Neural progenitor cell (in vitro differentiated cells): ENCODE measurements at regions not wholly inside any gene's neighbourhood (a gene's known extent, or its start where the extent isn't known, plus 50 kb on each side); places are given as distances from the start of the nearest gene placed in this dataset.

Experiments used
- DNase-seq: peaks from one replicate; pipeline ENCODE4 v3.0.0-alpha.2; 2016; ENCODE audit warnings: low spot score
- H2AFZ ChIP-seq: fragments of 200-600 bp; sonication (generic); replicated peaks from 2 replicates; pipeline ENCODE4 v1.6.1; 2016; ENCODE audit warnings: antibody characterized with exemption
- H3F3A ChIP-seq: fragments of 200-600 bp; sonication (generic); 2 replicates; pipeline ENCODE4 v1.6.1; 2016; ENCODE audit warnings: antibody characterized with exemption, low read depth
- H3K27ac ChIP-seq: fragments of 200-600 bp; sonication (generic); 2 replicates; pipeline ENCODE4 v1.5.1; 2016; ENCODE audit warnings: mild to moderate bottlenecking
- H3K27me3 ChIP-seq: fragments of 200-600 bp; sonication (generic); 2 replicates; pipeline ENCODE4 v1.6.1; 2016; ENCODE audit warnings: mild to moderate bottlenecking, moderate library complexity
- H3K36me3 ChIP-seq: fragments of 200-600 bp; sonication (generic); 2 replicates; pipeline ENCODE4 v1.5.1; 2016
- H3K4me1 ChIP-seq: fragments of 200-600 bp; sonication (generic); 2 replicates; pipeline ENCODE4 v1.6.1; 2016; ENCODE audit warnings: mixed run types
- H3K4me2 ChIP-seq: fragments of 200-600 bp; sonication (generic); 2 replicates; pipeline ENCODE4 v1.6.1; 2016
- H3K4me3 ChIP-seq: fragments of 200-600 bp; sonication (generic); 2 replicates; pipeline ENCODE4 v1.5.1; 2016
- H3K79me2 ChIP-seq: fragments of 200-600 bp; sonication (generic); 2 replicates; pipeline ENCODE4 v1.6.1; 2016; ENCODE audit warnings: low read depth
- H3K9ac ChIP-seq: fragments of 200-600 bp; sonication (generic); 2 replicates; pipeline ENCODE4 v1.6.1; 2016
- H3K9me3 ChIP-seq: fragments of 200-600 bp; sonication (generic); 2 replicates; pipeline ENCODE4 v1.5.1; 2016; ENCODE audit warnings: low read depth
- H4K20me1 ChIP-seq: fragments of 200-600 bp; sonication (generic); 2 replicates; pipeline ENCODE4 v1.6.1; 2016; ENCODE audit warnings: low read depth
- H3K27ac Mint-ChIP-seq: 3 replicates; pipeline ENCODE4 v1.8.0; 2021; ENCODE audit warnings: mixed read lengths
- H3K27me3 Mint-ChIP-seq: 2 replicates; pipeline ENCODE4 v1.8.0; 2022; ENCODE audit warnings: low read depth, mild to moderate bottlenecking, inconsistent platforms, moderate library complexity, mixed read lengths; ENCODE audit not compliant: insufficient read depth
- H3K36me3 Mint-ChIP-seq: 3 replicates; pipeline ENCODE4 v1.8.0; 2021; ENCODE audit warnings: mixed read lengths
- H3K4me1 Mint-ChIP-seq: 3 replicates; pipeline ENCODE4 v1.8.0; 2021; ENCODE audit warnings: mixed read lengths
- H3K4me3 Mint-ChIP-seq: 3 replicates; pipeline ENCODE4 v1.8.0; 2021; ENCODE audit warnings: mild to moderate bottlenecking, moderate library complexity, mixed read lengths
- H3K9me3 Mint-ChIP-seq: 3 replicates; pipeline ENCODE4 v1.8.0; 2020; ENCODE audit warnings: mixed read lengths
- EZH2 ChIP-seq: fragments of 200-600 bp; sonication (generic); IDR thresholded peaks from 2 replicates; pipeline ENCODE4 v1.6.1; 2017; ENCODE audit warnings: antibody characterized with exemption, mild to moderate bottlenecking, moderate library complexity
- EZH2phosphoT487 ChIP-seq: fragments of 200-600 bp; sonication (generic); IDR thresholded peaks from 2 replicates; pipeline ENCODE4 v1.6.1; 2017; ENCODE audit warnings: antibody characterized with exemption
- TF ChIP-seq, protein P1 (sequence below): fragments of 200-600 bp; sonication (generic); IDR thresholded peaks from 2 replicates; pipeline ENCODE4 v1.5.1; 2017; ENCODE audit warnings: antibody characterized with exemption, mild to moderate bottlenecking

DNA sequence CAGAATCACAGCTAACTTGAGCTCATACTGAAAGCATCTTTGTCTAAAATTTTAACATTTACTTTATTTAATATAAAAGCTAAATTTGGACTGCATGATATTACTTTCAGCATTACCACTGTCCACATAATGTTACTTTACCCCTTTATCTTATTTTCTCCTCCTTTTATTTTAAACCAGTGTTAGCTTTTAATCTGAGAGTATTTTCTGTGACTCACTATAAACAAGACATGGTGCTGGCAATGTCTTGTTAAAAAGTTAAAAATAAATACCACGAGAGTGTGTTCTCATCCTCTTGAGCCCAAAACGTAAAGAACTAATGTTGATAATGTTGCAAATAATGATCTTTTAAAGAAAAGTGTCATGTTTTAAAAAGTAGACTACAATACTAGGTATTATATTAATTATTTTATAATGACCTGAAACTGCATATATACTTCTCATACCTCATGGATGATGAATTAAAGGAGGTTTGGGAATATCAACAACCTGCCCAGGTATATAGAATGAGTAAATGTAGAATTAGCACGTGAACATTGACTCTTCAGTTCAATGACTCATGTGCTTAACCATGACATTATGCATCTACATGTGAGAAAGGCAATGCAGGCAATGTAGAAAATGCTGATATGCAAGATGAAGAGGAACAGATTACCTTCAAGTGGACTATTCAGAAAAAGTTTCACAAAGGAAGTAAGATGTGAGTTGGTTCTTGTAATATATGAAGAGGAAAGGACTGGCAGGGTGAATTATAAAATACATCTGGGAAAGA is 454.1 kb upstream of the ADGRL3 start:
- H3K79me2 ChIP-seq: no peaks in the 10 kb centered on the region

DNA sequence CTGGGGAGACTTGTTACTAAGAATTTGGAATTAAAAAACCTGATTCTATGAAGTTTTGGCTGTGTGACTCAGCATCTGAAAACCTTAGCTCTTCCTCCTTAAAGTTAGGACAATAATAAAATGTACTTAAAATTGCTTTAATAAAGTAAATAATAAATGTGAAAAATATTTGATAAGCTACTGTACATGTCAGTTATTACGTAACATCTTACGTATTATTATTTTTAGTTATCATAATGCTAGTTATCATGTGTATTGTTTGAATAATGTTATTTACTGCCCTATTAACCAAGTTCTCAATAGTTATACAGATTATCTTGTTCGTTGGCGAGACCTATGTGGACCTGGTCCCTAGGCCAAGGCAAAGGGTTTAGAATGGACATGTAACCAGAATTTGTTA is 449.2 kb upstream of the ADGRL3 start:
- TF ChIP-seq EZH2 (no peak), EZH2phosphoT487 (no peak)
- TF ChIP-seq, protein P1, sequence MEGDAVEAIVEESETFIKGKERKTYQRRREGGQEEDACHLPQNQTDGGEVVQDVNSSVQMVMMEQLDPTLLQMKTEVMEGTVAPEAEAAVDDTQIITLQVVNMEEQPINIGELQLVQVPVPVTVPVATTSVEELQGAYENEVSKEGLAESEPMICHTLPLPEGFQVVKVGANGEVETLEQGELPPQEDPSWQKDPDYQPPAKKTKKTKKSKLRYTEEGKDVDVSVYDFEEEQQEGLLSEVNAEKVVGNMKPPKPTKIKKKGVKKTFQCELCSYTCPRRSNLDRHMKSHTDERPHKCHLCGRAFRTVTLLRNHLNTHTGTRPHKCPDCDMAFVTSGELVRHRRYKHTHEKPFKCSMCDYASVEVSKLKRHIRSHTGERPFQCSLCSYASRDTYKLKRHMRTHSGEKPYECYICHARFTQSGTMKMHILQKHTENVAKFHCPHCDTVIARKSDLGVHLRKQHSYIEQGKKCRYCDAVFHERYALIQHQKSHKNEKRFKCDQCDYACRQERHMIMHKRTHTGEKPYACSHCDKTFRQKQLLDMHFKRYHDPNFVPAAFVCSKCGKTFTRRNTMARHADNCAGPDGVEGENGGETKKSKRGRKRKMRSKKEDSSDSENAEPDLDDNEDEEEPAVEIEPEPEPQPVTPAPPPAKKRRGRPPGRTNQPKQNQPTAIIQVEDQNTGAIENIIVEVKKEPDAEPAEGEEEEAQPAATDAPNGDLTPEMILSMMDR: no peak
- Histone ChIP-seq H3K4me3 (no peak overlapping the region), H3K36me3 (no peaks in the 10 kb centered on the region), H3K27ac (no peak overlapping the region), H3K79me2 (no peaks in the 10 kb centered on the region), H3K9me3 (no peaks in the 10 kb centered on the region), H3K4me1 (no peaks in the 10 kb centered on the region), H4K20me1 (no peaks in the 10 kb centered on the region), H3K9ac (no peak overlapping the region), H3K27me3 (no peaks in the 10 kb centered on the region), H3K4me2 (no peak overlapping the region), H2AFZ (no peak overlapping the region), H3F3A (no peaks in the 10 kb centered on the region)
- Mint-ChIP-seq H3K27me3 (no peaks in the 10 kb centered on the region), H3K27ac (no peak overlapping the region), H3K4me3 (no peak overlapping the region), H3K9me3 (no peaks in the 10 kb centered on the region), H3K4me1 (no peaks in the 10 kb centered on the region), H3K36me3 (no peaks in the 10 kb centered on the region)
- no peak for DNase-seq

More for the DNA sequence above, 454.1 kb upstream of the ADGRL3 start:
- Histone ChIP-seq H3K9me3 (no peaks in the 10 kb centered on the region), H3F3A (no peaks in the 10 kb centered on the region), H3K27me3 (no peaks in the 10 kb centered on the region), H2AFZ (no peak overlapping the region), H4K20me1 (no peaks in the 10 kb centered on the region), H3K4me3 (no peak overlapping the region), H3K4me1 (no peaks in the 10 kb centered on the region), H3K4me2 (no peak overlapping the region), H3K9ac (no peak overlapping the region), H3K36me3 (no peaks in the 10 kb centered on the region), H3K27ac (no peak overlapping the region)
- Mint-ChIP-seq H3K4me3 (no peak overlapping the region), H3K27me3 (no peaks in the 10 kb centered on the region), H3K9me3 (no peaks in the 10 kb centered on the region), H3K27ac (no peak overlapping the region), H3K4me1 (peaks cover 24% of the 10 kb centered on the region), H3K36me3 (no peaks in the 10 kb centered on the region)
- DNase-seq: no peak
- TF ChIP-seq EZH2phosphoT487 (no peak), EZH2 (no peak)
- TF ChIP-seq, protein P1: no peak

DNA sequence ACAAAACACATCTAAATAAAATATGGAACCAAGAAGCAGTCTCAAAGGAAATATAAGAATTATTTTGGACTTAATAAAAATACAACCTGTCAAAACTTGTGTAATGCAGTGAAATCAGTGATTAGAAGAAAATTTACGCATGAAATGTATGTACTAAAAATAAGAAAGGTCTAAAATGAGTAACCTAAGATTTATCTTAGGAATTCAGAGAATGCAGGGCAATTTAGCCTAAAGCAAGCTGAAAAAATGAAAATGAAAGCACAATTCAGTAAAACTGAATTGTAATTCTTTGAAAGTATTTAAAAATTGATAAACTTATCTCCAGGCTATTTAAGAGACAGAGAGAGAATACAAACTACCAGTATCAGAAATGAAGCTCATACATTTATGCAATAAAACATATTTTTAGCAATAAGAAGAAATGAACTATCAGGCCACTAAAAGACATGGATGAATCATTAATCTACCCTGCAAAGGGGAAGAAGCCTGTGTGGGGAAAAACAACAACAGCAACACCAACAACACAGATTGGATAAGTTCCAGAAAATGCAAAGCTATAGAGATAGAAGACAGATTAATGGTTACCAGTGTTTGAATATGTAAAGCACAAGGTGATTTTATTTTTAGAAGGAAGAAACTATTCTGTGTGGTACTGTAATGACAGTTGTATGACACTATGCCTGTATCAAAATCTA is 442.0 kb upstream of the ADGRL3 start:
- Histone ChIP-seq H3K27me3 (no peaks in the 10 kb centered on the region), H3K4me2 (no peak overlapping the region), H3K9ac (no peak overlapping the region), H3K36me3 (no peaks in the 10 kb centered on the region), H3F3A (no peaks in the 10 kb centered on the region), H3K27ac (no peak overlapping the region), H3K9me3 (peaks cover 8% of the 10 kb centered on the region), H3K4me1 (no peaks in the 10 kb centered on the region), H3K4me3 (no peak overlapping the region), H4K20me1 (no peaks in the 10 kb centered on the region), H2AFZ (no peak overlapping the region), H3K79me2 (no peaks in the 10 kb centered on the region)
- H3K9me3 Mint-ChIP-seq: peaks cover 22% of the 10 kb centered on the region
- TF ChIP-seq EZH2phosphoT487: no peak
- TF ChIP-seq, protein P1: no peak
- no peak for TF ChIP-seq EZH2
- no peak overlapping the region for H3K27ac Mint-ChIP-seq
- H3K4me3 Mint-ChIP-seq: no peak overlapping the region
- peaks cover 5% of the 10 kb centered on the region for H3K36me3 Mint-ChIP-seq
- no peaks in the 10 kb centered on the region for H3K27me3 Mint-ChIP-seq
- no peak for DNase-seq
- no peaks in the 10 kb centered on the region for H3K4me1 Mint-ChIP-seq
